ENCODE measurements at regions not wholly inside any gene's neighbourhood (a gene's known extent, or its start where the extent isn't known, plus 50 kb on each side); places are given as distances from the start of the nearest gene placed in this dataset.

DNA sequence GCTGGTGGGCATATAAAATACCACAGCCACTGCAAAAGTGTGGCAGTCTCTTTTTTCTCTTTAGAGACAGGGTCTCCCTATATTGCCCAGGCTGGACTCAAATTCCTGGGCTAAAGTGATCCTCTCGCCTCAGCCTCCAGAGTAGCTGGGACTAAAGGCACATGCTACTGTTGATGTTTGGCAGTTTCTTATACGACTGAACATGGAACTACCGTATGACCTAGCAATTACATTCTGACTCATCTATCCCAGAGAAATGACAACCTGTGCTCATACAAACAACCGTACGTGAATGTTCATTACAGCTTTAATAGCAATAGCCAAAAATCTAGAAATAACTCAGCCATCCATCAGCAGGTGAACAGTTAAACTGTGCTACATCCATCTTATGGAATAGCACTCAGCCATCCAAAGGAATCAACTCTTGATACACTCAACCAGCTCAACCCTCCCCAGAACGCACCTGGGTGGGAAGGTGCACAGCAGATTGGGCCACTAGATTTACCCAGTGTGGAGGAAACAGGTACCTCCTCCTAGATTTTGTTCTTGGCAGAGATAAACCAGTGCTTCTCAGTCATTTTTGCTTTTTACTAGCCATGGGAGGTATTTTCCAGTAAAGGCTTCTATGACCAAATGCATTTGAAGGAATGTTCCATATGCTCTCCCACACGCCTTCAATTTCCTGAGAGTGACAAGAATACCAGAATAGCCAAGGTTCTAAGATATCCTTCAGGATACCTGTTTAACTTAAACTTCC, 130.5 kb downstream of the MED15 start:
- in situ Hi-C loops (cut with HindIII; ENCODE audit: low pct_ligation_motif_present, low pct_unique_long_range_greater_than_20kb, low sequenced_read_pairs), result no loop called here
- DNase-seq, result no peak

DNA sequence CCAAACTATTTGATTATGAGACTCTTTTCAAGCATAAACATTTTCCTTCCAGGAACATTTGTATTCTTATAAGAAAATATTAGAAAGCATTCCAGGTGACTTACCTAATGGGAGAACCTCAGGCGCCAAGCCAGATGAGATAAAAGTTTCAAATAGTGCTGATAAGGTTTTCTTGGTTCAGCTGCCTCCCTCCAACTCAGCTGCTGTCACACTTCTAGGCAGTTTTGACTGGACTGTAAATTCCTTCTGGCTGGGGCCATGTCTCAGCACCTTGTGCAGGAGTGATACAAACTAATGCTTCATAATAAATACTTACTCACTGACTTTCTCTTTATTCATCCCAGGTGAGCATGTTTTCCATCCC, 131.1 kb downstream of the MED15 start:
- DNase-seq, result no peak
- in situ Hi-C loops (cut with HindIII; ENCODE audit: low pct_ligation_motif_present, low pct_unique_long_range_greater_than_20kb, low sequenced_read_pairs), result no loop called here

DNA sequence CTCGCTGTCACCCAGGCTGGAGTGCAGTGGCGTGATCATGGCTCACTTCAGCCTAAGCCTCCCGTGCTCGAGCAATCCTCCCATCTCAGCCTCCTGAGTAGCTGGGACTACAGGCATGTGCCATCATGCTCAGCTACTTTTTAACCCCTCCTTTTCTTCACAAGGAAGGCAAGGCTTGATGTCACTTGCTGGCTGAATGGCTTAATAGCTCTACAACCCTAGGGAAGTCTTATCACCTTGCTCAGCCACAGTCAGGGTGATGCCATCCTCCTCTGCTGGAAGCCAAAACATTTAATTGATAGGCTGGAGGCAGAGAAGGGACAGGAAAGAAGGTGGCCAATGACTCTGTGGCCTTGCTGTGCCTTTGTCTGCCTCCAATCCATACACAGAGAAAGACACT, 131.9 kb downstream of the MED15 start:
- in situ Hi-C loops (cut with HindIII; ENCODE audit: low pct_ligation_motif_present, low pct_unique_long_range_greater_than_20kb, low sequenced_read_pairs), result no loop called here

DNA sequence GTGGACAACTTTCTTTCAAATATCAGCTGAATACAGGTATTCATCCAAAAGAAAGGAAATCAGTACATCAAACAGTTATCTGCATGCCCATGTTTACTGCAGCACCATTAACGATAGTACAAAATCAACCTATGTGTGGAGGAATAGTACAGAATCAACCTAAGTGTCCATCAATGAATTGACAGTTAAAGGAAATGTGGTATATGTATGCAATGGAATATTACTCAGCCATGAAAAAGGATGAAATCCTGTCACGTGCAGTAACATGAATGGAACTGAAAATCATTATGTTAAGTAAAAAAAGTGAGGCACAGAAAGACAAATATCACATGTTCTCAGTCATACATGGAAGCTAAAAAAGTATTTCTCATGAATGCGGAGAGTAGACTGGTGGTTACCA, 132.3 kb downstream of the MED15 start:
- in situ Hi-C loops (cut with HindIII; ENCODE audit: low pct_ligation_motif_present, low pct_unique_long_range_greater_than_20kb, low sequenced_read_pairs), result no loop called here
- DNase-seq, result no peak

More for the DNA sequence above, 131.9 kb downstream of the MED15 start:
- DNase-seq, result no peak

DNA sequence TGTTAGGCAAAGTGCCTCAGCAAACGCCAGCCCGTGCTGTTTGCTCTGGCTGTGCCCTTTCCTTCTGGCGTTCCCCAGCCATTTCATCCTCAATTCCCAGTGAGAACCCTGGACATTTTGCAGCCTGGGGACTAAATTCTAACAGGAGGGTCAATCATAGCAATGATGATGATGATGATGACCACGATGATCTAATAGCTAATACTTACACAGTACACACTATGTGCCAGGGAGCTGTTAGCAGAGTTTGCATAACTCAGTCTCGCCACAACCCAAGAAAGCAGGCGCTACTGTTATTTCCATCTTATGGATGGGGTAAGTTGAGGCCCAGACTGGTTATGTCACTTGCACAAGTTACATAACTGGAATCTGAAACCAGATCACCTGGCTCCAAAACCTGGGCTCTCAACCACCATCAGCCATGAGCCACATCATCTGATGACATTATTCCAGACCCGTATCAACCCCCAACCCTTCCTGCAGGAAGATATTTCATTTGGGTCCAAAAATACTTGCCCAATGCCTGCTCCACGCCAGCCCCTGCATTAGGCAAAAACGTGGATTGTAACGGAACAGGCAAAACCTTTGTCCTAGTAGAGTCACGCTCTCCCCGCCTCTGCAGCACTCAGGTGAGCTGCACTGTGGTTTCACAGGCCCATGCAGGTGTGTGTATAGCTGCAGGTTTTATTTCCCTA, 132.6 kb upstream of the SERPIND1 start:
- in situ Hi-C loops (cut with HindIII; ENCODE audit: low pct_ligation_motif_present, low pct_unique_long_range_greater_than_20kb, low sequenced_read_pairs), result no loop called here
- DNase-seq, result no peak

DNA sequence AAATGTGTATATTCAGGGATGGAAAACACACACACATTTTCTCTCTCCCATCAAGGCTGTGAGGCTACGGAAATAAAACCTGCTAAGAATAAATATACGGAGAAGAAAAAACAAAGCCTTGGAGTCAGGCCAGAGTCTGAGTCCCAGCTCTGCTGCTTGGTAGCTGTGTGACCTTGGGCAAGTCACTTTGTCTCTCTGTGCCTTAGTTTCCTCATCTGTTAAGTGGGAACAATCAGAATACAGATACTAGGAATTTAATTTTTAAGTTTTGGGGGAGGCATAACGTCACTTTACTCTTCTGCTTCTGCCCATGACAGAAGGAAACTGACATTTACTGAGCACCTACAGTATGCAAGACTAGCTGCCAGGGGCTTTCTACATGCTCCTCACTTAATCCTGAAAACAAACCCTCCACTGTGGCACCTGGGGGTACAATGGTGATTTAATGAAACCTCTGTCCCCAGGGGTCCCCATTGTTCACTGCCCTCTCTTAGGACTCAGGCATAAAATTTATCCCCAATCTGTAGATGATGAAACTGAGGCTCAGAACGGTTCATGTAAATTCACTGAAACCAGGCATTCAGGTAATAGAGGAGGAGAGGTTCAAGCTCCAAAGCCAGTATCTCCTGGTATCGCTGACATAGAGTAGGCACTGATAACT, 131.9 kb upstream of the SERPIND1 start:
- in situ Hi-C loops (cut with HindIII; ENCODE audit: low pct_ligation_motif_present, low pct_unique_long_range_greater_than_20kb, low sequenced_read_pairs), result no loop called here
- no peak for DNase-seq

DNA sequence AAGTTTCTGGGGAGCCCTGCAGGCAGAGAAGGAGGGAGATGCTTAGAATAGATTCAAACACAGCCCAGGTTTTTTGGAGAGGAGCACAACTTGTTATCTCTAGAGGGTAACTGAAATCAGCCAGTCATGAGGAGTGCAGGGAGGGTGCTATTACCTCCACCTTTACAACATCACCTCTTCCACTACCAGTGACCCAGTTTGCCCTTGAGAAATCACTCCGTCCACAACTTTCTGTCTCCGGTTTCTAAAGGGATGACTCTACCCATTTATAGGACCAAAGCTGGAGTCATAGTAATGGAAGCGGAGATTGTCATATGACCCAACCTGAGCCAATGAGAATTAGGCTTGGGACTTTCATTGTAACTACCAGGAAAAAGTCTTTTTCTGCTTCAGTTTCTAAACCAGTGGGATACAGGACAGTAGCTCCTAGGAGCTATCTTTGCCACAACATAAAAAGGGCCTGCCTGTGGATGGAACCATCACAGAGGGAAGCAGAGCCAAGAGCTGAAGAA, 131.2 kb upstream of the SERPIND1 start:
- DNase-seq, result no peak
- in situ Hi-C loops (cut with HindIII; ENCODE audit: low pct_ligation_motif_present, low pct_unique_long_range_greater_than_20kb, low sequenced_read_pairs), result no loop called here

DNA sequence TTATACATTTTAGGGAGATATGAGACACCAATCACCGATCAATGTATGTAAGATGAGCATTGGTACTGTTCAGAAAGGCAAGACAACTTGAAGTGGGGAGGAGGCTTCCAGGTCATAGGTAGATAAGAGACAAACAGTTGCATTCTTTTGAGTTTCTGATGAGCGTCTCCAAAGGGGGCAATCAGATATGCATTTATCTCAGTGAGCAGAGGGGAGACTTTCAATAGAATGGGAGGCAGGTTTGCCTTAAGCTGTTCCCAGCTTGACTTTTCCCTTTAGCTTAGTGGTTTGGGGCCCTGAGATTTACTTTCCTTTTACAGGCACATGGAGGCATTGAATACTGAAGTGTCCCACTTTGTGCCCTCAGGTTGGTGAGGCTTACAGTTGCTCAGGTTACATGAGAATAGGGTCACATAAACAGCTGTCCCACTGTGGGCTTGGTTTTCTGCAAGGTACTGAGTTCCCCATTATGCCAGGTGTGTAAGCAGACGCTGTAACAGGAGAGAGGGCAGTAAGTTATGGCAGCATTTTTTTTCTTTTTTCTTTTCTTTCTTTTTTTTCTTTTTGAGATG, 129.8 kb upstream of the SERPIND1 start:
- in situ Hi-C loops (cut with HindIII; ENCODE audit: low pct_ligation_motif_present, low pct_unique_long_range_greater_than_20kb, low sequenced_read_pairs), result no loop called here
- DNase-seq, result no peak

DNA sequence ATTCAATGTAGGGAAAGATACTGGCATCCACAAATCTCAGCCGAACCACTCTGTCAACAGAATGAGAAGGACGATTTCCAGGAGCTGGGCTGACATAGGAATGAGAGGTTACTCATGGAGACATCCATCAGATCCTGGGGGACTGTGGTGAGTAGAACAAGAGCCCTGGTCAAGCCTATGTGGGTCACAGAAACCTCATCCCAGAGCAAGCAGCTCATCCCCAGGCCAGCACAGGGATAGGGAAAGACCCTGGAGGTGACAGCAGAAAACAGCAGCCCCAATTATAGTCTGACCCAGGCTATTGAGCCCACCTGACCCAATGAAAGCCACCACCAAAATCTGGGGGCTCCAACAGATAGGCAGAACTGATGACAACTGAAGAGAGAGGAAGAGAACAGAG, 128.0 kb upstream of the SERPIND1 start:
- in situ Hi-C loops (cut with HindIII; ENCODE audit: low pct_ligation_motif_present, low pct_unique_long_range_greater_than_20kb, low sequenced_read_pairs), result no loop called here
- no peak for DNase-seq

DNA sequence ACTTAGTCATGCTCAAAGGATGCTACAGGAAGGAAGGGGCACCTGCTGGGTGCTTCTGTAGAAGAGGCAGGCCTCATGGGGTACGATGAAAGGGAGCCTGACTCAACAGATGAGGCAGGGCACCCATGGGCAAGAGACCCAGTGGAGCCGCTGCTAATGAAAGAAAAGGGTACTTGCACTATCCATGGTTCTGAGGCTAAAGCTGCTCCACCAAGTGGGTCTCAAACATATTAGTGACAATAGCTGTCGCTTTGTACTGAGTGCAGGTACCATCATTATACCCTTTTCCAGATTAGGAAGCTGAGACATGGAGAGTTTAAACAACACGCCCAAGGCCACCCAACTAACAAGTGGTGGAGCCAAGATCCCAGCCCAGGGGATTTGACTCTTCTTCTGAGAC, 127.5 kb upstream of the SERPIND1 start:
- in situ Hi-C loops (cut with HindIII; ENCODE audit: low pct_ligation_motif_present, low pct_unique_long_range_greater_than_20kb, low sequenced_read_pairs), result no loop called here
- DNase-seq, result no peak

DNA sequence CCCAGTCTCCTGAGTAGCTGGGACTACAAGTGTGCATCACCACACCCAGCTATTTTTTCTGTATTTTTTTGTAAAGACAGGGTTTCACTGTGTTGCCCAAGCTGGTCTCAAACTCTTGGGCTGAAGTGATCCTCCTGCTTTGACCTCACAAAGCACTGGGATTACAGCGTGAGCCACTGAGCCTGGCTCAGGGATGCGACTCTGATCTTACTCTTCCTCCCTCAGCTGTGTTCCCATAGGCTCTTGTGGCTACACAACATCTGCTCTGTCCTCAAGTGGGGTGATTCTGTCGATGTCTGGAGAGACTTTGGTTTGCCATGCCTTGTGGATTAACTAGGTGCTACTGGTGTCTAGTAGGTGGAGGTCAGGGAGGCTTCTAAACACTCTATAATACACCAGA, 127.0 kb upstream of the SERPIND1 start:
- DNase-seq, result no peak
- in situ Hi-C loops (cut with HindIII; ENCODE audit: low pct_ligation_motif_present, low pct_unique_long_range_greater_than_20kb, low sequenced_read_pairs), result no loop called here

DNA sequence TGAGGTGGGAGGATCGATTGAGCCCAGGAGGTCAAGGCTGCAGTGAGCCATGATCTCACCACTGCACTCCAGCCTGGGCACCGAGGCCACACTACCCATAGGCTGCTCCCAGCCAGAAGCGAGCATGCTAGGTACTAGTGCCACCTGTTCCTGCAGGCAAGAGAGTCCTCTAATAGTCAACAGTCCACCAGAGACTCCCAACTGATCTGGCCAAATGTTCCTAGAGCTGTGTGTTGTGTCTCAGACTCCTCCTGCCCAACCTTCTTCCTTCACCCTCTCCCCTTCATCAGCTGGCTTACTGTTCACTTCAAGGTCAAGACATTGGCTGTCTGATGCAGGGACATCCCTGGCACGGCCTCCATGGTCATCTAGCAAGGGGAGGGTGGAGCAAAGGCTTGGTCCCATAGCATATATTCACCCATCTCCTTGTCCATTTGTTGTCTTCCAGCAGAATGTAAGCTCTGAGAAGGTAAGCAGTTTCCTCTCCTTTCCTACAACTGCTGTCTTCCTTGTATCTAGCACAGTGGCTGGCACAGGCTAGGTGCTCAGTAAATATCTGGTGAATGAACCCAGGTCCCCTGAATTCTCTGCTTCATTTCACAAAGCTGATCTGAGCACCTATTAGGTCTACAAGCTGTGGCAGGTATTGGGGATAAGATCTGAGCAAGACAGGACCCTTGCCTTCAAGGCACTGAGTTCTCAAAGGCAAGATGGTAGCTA, 126.2 kb upstream of the SERPIND1 start:
- no peak for DNase-seq
- in situ Hi-C loops (cut with HindIII; ENCODE audit: low pct_ligation_motif_present, low pct_unique_long_range_greater_than_20kb, low sequenced_read_pairs), result no loop called here

DNA sequence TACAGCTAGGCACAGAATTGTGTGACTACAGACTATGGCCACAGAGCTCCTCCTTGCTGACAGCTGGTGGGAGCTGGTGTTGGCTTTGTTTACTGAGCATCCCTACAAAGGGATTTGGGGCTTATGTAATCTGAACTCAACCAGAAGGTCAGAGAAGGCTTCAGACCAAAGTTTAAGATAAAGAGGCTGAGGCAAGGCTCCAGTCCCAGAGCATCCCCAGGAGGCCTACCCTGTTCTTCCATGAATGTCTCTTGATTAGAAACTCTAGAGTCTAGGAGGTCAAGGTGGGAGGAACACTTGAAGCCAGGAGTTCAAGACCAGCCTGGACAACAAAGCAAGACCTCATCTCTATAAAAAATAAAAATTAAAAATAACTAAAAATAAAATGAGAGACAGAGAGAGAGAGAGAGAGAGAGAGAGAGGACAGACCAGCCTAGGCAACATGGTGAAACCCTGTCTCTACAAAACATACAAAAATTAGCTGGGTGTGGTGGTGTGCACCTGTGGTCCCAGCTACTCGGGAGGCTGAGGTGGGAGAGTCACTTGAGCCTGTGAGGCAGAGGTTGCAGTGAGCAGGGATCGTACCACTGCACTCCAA, 125.5 kb upstream of the SERPIND1 start:
- no peak for DNase-seq
- in situ Hi-C loops (cut with HindIII; ENCODE audit: low pct_ligation_motif_present, low pct_unique_long_range_greater_than_20kb, low sequenced_read_pairs), result no loop called here

DNA sequence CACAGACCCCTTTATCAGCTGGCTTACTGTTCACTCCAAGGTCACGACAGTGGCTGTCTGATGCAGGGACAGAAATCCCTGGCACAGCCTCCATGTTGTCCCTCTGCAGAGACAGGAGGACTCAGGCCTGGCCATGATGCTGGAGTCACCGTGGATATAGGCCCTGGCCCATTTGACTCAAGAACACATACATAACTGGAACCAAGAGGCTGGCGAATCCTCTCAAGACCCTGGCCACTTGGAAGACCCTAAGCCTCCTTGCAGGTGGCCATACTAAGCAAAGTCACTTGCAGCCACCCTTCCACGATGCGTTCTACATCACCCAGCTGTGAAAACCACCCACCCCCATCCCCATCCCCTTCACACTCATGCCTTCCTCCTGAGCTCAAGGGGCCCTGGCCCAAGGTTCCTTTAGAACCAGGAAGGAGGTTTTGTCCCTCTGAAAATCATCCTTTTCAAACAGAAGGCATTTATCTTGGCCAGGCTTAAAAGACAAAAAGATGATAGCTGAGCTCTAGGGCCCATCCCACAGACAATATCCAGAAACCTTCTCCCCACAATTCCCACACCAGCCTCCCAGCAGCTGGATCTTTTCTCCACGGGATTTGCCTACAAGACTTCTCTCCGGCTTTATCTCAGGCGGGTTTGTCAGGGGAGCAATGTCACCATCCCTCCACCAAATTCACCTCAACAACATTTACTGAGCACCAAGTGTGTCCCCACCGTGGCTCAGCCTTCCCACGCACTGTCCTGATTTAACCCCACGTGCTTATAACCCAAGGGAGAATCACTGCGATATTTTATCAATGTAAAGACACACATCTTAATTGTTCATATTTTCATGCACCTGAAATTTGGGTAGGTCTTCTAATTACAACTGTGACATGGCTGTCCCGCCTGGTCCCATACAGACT, 123.4 kb upstream of the SERPIND1 start:
- no peak for DNase-seq
- in situ Hi-C loops (cut with HindIII; ENCODE audit: low pct_ligation_motif_present, low pct_unique_long_range_greater_than_20kb, low sequenced_read_pairs), result no loop called here

DNA sequence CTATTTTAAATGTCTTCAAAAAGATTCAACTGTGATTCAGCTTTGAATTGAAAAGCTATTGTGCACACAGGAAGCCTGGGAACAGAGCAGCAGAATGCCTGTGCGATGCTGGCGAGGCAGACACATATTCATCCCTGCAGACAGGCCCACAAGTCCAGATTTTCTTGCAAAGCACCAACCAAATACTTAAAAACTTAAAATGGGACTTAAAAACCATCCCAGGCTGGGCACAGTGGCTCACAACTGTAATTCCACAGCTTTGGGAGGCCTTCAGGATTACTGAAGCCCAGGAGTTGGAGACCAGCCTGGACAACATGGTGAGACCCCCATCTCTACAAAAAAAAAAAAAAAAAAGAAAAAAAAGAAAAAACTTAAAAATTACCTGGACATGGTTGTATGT, 122.6 kb upstream of the SERPIND1 start:
- in situ Hi-C loops (cut with HindIII; ENCODE audit: low pct_ligation_motif_present, low pct_unique_long_range_greater_than_20kb, low sequenced_read_pairs), result no loop called here

DNA sequence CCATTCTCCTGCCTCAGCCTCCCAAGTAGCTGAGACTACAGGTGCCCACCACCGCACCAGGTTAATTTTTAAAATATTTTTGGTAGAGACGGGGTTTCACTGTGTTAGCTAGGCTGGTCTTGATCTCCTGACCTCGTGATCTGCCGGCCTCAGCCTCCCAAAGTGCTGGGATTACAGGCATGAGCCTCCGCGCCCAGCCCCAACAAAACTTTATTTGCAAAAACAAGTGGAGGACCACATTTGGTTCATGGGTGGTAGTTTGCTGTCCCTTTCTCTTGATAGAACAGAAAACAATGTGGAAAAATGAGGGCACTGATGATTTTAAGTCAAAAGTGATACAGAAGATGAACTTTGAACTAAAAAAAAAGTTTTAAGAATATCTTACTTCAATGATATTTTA, 121.8 kb upstream of the SERPIND1 start:
- in situ Hi-C loops (cut with HindIII; ENCODE audit: low pct_ligation_motif_present, low pct_unique_long_range_greater_than_20kb, low sequenced_read_pairs), result no loop called here
- no peak for DNase-seq

More for the DNA sequence above, 122.6 kb upstream of the SERPIND1 start:
- DNase-seq, result no peak

DNA sequence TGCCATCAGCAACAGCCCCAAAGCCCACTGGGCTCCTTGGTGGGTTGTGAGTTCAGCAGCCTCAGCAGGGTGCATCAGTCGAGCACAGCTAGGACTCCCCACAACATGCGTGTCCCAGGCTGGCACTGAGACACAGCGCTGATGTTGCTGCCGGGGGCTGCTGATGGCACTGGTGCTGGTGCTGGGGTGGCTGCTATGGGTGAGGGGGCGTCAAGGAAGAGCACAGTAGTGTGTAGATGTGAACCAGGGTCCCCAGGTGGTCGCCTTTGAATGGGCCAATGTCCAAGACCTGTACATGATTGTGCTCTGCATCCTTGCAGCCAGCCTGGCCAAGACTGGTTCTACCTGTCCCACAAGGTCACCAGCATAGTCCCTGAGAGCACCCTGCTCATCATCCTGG, 121.3 kb upstream of the SERPIND1 start:
- in situ Hi-C loops (cut with HindIII; ENCODE audit: low pct_ligation_motif_present, low pct_unique_long_range_greater_than_20kb, low sequenced_read_pairs), result no loop called here
- DNase-seq, result no peak
